ENCODE measurements at regions not wholly inside any gene's neighbourhood (a gene's known extent, or its start where the extent isn't known, plus 50 kb on each side); places are given as distances from the start of the nearest gene placed in this dataset.

DNA sequence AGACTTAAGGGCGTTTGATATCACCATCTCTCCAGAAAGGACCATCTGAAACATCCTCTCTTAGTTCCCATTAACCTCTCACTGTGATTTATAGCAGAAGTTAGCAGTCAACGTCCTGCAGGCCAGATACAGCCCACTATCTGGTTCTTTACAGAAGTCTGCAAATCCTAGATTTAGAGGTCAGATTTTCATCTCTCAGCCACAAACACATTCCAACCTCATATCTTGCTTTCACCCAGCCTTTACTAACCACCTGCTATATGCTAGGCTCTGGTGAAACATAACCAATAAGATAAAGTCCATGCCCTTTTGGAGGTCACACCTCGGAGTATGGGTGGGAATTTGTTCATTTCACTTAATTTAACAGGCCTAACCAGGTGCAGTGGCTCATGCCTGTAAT lies 76.8 kb upstream of the CACNA1A start:
- no peak overlapping the region for H3K4me3 ChIP-seq
- Mint-ChIP-seq H3K4me1 (no peaks in the 10 kb centered on the region), H3K4me3 (no peak overlapping the region), H3K27ac (no peak overlapping the region), H3K36me3 (ENCODE audit: low read depth) (no peaks in the 10 kb centered on the region), H3K9me3 (peaks cover 4% of the 10 kb centered on the region), H3K27me3 (ENCODE audit: insufficient read depth, low read depth, poor library complexity) (no peaks in the 10 kb centered on the region)
- H2AFZ ChIP-seq, result no peak overlapping the region
- no peaks in the 10 kb centered on the region for H3K4me1 ChIP-seq (ENCODE audit: insufficient read depth)
- H4K20me1 ChIP-seq (replicated peaks; ENCODE audit: insufficient read depth), result no peaks in the 10 kb centered on the region
- ATAC-seq (no peak), DNase-seq (ENCODE audit: low spot score) (no peak)
- no peaks in the 10 kb centered on the region for H3K79me2 ChIP-seq (replicated peaks; ENCODE audit: insufficient read depth)
- H3F3A ChIP-seq (replicated peaks; ENCODE audit: low read depth), result no peaks in the 10 kb centered on the region
- no peaks in the 10 kb centered on the region for H3K36me3 ChIP-seq (ENCODE audit: insufficient read depth)
- no peak overlapping the region for H3K4me2 ChIP-seq
- no peaks in the 10 kb centered on the region for H3K9me2 ChIP-seq (ENCODE audit: insufficient read depth)
- no peak overlapping the region for H3K27ac ChIP-seq (ENCODE audit: low read depth)
- no peaks in the 10 kb centered on the region for H3K27me3 ChIP-seq (ENCODE audit: insufficient read depth)
- TF ChIP-seq REST (IDR thresholded peaks at IDR 0.05; ENCODE audit: unreplicated experiment) (no peak), JUNB (IDR thresholded peaks at IDR 0.05; ENCODE audit: unreplicated experiment) (no peak), POLR2AphosphoS5 (IDR thresholded peaks at IDR 0.05; ENCODE audit: low read depth) (no peak), ZNF114 (CRISPR knock-in tag; IDR thresholded peaks at IDR 0.05) (no peak), EZH2 (IDR thresholded peaks at IDR 0.05; ENCODE audit: low read depth, unreplicated experiment) (no peak), EZH2phosphoT487 (IDR thresholded peaks at IDR 0.05; ENCODE audit: unreplicated experiment) (no peak), NANOG (IDR thresholded peaks at IDR 0.05; ENCODE audit: borderline replicate concordance) (no peak), CTCF (conservative IDR thresholded peaks at IDR 0.05; ENCODE audit: low read depth in 2 of 2) (no peak), STAT1 (IDR thresholded peaks at IDR 0.05; ENCODE audit: unreplicated experiment) (no peak), ZNF331 (CRISPR knock-in tag; IDR thresholded peaks at IDR 0.05; ENCODE audit: low read depth) (no peak), CREB1 (CRISPR knock-in tag; IDR thresholded peaks at IDR 0.05; ENCODE audit: low read depth) (no peak)
- TF ChIP-seq, protein P1, sequence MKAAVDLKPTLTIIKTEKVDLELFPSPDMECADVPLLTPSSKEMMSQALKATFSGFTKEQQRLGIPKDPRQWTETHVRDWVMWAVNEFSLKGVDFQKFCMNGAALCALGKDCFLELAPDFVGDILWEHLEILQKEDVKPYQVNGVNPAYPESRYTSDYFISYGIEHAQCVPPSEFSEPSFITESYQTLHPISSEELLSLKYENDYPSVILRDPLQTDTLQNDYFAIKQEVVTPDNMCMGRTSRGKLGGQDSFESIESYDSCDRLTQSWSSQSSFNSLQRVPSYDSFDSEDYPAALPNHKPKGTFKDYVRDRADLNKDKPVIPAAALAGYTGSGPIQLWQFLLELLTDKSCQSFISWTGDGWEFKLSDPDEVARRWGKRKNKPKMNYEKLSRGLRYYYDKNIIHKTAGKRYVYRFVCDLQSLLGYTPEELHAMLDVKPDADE (IDR thresholded peaks at IDR 0.05), result no peak
- TF ChIP-seq, protein P2, sequence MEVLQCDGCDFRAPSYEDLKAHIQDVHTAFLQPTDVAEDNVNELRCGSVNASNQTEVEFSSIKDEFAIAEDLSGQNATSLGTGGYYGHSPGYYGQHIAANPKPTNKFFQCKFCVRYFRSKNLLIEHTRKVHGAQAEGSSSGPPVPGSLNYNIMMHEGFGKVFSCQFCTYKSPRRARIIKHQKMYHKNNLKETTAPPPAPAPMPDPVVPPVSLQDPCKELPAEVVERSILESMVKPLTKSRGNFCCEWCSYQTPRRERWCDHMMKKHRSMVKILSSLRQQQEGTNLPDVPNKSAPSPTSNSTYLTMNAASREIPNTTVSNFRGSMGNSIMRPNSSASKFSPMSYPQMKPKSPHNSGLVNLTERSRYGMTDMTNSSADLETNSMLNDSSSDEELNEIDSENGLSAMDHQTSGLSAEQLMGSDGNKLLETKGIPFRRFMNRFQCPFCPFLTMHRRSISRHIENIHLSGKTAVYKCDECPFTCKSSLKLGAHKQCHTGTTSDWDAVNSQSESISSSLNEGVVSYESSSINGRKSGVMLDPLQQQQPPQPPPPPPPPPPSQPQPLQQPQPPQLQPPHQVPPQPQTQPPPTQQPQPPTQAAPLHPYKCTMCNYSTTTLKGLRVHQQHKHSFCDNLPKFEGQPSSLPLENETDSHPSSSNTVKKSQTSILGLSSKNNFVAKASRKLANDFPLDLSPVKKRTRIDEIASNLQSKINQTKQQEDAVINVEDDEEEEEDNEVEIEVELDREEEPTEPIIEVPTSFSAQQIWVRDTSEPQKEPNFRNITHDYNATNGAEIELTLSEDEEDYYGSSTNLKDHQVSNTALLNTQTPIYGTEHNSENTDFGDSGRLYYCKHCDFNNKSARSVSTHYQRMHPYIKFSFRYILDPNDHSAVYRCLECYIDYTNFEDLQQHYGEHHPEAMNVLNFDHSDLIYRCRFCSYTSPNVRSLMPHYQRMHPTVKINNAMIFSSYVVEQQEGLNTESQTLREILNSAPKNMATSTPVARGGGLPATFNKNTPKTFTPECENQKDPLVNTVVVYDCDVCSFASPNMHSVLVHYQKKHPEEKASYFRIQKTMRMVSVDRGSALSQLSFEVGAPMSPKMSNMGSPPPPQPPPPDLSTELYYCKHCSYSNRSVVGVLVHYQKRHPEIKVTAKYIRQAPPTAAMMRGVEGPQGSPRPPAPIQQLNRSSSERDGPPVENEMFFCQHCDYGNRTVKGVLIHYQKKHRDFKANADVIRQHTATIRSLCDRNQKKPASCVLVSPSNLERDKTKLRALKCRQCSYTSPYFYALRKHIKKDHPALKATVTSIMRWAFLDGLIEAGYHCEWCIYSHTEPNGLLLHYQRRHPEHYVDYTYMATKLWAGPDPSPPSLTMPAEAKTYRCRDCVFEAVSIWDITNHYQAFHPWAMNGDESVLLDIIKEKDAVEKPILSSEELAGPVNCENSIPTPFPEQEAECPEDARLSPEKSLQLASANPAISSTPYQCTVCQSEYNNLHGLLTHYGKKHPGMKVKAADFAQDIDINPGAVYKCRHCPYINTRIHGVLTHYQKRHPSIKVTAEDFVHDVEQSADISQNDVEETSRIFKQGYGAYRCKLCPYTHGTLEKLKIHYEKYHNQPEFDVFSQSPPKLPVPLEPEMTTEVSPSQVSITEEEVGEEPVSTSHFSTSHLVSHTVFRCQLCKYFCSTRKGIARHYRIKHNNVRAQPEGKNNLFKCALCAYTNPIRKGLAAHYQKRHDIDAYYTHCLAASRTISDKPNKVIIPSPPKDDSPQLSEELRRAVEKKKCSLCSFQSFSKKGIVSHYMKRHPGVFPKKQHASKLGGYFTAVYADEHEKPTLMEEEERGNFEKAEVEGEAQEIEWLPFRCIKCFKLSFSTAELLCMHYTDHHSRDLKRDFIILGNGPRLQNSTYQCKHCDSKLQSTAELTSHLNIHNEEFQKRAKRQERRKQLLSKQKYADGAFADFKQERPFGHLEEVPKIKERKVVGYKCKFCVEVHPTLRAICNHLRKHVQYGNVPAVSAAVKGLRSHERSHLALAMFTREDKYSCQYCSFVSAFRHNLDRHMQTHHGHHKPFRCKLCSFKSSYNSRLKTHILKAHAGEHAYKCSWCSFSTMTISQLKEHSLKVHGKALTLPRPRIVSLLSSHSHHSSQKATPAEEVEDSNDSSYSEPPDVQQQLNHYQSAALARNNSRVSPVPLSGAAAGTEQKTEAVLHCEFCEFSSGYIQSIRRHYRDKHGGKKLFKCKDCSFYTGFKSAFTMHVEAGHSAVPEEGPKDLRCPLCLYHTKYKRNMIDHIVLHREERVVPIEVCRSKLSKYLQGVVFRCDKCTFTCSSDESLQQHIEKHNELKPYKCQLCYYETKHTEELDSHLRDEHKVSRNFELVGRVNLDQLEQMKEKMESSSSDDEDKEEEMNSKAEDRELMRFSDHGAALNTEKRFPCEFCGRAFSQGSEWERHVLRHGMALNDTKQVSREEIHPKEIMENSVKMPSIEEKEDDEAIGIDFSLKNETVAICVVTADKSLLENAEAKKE (CRISPR knock-in tag; IDR thresholded peaks at IDR 0.05), result no peak

Data from GM23338 (cell line).